Tibial artery (tissue), 4 donors: ENCODE measurements at regions not wholly inside any gene's neighbourhood (a gene's known extent, or its start where the extent isn't known, plus 50 kb on each side); places are given as distances from the start of the nearest gene placed in this dataset.

Experiments used
- DNase-seq, 2 donors: peaks; one replicate each; pipeline ENCODE4 v3.0.0-alpha.2; 2019
- H3K27ac ChIP-seq, 2 donors: fragments of 200-600 bp; sonication (generic) in 1 of 2; 1 replicate in 1 of 2; 2 replicates in 1 of 2; pipeline ENCODE4 v1.5.1; 2018 to 2019; ENCODE audit warnings: mild to moderate bottlenecking in 1 of 2
- H3K27me3 ChIP-seq, 2 donors: fragments of 200-600 bp; sonication (generic) in 1 of 2; one replicate each; pipeline versions ENCODE4 v1.5.1 to v1.6.0; 2016 to 2019
- H3K36me3 ChIP-seq, 3 donors: fragments of 200-600 bp; sonication (generic) in 2 of 3; one replicate each; pipeline ENCODE4 v1.5.1; 2016 to 2019; ENCODE audit warnings: mild to moderate bottlenecking in 2 of 3
- H3K4me1 ChIP-seq, 4 donors: fragments of 200-600 bp; sonication (generic) in 2 of 4; 1 replicate in 3 of 4; 2 replicates in 1 of 4; pipeline ENCODE4 v1.5.1; 2016 to 2019
- H3K4me3 ChIP-seq, 2 donors: fragments of 200-600 bp; sonication (generic) in 1 of 2; 1 replicate in 1 of 2; 2 replicates in 1 of 2; pipeline ENCODE4 v1.5.1; 2018 to 2019; ENCODE audit warnings: mild to moderate bottlenecking in 2 of 2
- H3K9me3 ChIP-seq, 3 donors: fragments of 200-600 bp; sonication (generic) in 1 of 3; one replicate each; pipeline ENCODE4 v1.5.1; 2016 to 2019
- intact Hi-C: fragments of 100-400 bp; cut with DNase I; formaldehyde crosslinking; loops from one replicate; pipeline ENCODE4 v1.15.0; 2023; ENCODE audit warnings: low total_unique reads
- TF ChIP-seq, protein P1 (sequence below), 2 experiments: fragments of 200-600 bp in 1 of 2; fragments of 450-650 bp in 1 of 2; IDR thresholded peaks; one replicate each; pipeline ENCODE4 v1.5.1; 2017 to 2019; ENCODE audit warnings: antibody characterized with exemption in 2 of 2, mild to moderate bottlenecking in 1 of 2, moderate library complexity in 1 of 2

DNA sequence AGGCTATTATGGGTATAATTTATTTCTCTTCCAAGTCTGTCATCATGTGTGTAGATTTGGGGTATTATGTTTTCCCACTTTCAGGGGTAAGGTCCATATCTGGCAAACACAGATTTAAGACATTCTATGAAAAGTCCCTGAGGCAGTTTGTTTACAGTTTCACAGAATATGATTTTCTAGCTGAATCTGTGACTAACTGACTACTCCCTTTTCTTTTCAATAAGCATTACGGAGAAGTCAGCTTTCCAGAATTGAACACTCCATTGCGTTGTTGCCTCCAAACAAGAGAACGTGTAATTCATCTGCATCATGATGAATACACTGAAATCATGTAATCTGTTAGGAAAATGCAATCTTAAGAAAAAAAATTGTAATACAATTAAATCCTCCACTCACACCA, 226.7 kb upstream of the SFRP2 start:
- Histone ChIP-seq H3K9me3 (no peaks in the 10 kb centered on the region), H3K4me1 (peaks cover 0 to 6% (median 0%) of the 10 kb centered on the region in 4 donors), H3K27ac (no peak overlapping the region), H3K36me3 (no peaks in the 10 kb centered on the region), H3K27me3 (no peaks in the 10 kb centered on the region), H3K4me3 (no peak overlapping the region)
- intact Hi-C loops, result no loop called here
- TF ChIP-seq, protein P1, sequence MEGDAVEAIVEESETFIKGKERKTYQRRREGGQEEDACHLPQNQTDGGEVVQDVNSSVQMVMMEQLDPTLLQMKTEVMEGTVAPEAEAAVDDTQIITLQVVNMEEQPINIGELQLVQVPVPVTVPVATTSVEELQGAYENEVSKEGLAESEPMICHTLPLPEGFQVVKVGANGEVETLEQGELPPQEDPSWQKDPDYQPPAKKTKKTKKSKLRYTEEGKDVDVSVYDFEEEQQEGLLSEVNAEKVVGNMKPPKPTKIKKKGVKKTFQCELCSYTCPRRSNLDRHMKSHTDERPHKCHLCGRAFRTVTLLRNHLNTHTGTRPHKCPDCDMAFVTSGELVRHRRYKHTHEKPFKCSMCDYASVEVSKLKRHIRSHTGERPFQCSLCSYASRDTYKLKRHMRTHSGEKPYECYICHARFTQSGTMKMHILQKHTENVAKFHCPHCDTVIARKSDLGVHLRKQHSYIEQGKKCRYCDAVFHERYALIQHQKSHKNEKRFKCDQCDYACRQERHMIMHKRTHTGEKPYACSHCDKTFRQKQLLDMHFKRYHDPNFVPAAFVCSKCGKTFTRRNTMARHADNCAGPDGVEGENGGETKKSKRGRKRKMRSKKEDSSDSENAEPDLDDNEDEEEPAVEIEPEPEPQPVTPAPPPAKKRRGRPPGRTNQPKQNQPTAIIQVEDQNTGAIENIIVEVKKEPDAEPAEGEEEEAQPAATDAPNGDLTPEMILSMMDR (IDR thresholded peaks at IDR 0.05), result no peak
- DNase-seq, result no peak

DNA sequence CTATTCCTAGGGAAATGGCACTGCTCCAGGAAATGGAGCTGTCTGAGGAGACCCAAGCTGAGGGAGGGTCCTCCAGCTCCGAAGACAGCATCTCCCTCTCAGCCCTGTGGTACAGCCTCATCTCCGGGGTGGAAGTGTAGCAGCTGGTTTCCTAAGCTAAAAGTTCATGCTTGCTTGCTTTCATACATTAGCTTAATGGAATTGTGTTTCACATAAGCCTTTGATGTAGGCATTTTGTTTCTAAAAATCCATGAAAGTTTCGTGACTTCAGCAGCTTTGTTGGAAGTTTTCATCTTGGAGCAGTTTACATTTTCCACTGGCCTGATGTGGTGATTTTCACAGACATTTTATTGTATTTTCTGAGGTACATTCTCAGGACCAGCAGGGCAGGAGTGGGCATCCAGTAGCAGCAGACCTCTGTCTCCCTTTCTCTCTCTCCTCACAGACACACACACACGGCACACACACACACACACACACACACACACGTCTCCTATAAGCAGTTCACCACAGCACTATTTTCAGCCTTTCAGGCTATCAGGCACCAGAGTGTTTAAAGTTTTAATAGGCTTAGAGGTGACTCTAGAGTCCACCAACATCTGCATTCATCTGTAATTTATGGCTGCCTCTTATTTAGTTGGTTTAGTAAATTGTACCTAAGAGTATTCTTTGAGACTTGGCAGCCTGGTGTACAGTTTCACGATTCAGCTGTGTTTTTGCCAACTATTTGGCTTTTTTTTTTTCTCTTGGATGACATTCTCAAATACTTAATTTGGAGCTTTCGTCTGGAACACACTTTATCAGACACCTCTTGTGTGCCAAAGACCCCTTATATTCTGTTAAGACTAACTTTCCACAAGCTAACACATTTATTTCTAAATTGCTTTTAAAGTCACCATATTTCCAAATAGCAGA, 225.8 kb upstream of the SFRP2 start:
- Histone ChIP-seq H3K4me1 (peaks cover 0 to 6% (median 0%) of the 10 kb centered on the region in 4 donors), H3K27ac (no peak overlapping the region), H3K9me3 (no peaks in the 10 kb centered on the region), H3K27me3 (no peaks in the 10 kb centered on the region), H3K36me3 (no peaks in the 10 kb centered on the region), H3K4me3 (no peak overlapping the region)
- TF ChIP-seq, protein P1 (IDR thresholded peaks at IDR 0.05), result no peak
- no peak for DNase-seq
- intact Hi-C loops, result no loop called here

DNA sequence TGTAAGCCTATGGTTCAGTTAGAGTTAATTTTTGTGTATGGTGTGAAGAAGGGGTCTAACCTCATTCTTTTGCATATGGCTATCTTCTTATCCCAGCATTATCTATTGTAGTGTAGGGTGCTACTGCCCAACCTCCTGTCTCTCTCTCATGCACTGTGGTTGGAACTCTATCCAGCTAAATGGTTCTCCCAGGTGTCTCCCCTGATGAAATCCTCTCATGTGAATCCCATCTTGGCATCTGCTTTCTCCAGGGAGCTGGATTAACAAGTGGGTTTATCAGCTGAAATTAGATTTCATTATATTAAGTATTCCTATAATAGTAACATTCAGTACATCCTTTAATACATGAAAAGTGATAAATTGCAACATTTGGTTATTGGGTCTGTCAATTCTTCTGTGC, 224.7 kb upstream of the SFRP2 start:
- Histone ChIP-seq H3K4me3 (no peak overlapping the region), H3K4me1 (peaks cover 0 to 6% (median 0%) of the 10 kb centered on the region in 4 donors), H3K9me3 (no peaks in the 10 kb centered on the region), H3K27me3 (no peaks in the 10 kb centered on the region), H3K36me3 (no peaks in the 10 kb centered on the region), H3K27ac (no peak overlapping the region)
- TF ChIP-seq, protein P1 (IDR thresholded peaks at IDR 0.05), result no peak
- no peak for DNase-seq
- intact Hi-C loops, result no loop called here

DNA sequence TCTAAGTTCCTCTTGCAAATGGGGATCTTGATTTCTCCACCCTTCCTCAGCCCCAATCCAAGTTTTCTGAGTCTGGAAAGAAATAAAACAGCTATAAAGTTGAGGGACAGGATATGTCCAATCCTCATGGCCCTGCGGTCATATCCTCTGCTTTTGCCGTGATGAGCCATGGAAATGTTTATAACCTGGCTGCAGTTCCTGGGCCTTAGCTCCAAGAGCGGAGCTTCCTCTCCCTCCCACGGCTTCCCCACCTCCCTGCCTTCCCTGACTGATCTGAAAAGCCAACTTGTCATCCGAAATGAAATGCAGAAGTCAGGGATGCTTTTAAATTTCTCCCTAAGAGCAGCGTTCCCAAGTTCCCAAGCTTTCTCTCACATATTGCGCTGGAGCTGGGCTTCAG, 221.5 kb upstream of the SFRP2 start:
- Histone ChIP-seq H3K4me3 (no peak overlapping the region), H3K27ac (peak overlapping the region in 1 of 2 donors; percentile 40), H3K36me3 (no peaks in the 10 kb centered on the region), H3K27me3 (no peaks in the 10 kb centered on the region), H3K9me3 (no peaks in the 10 kb centered on the region), H3K4me1 (peaks cover 0 to 5% (median under 1%) of the 10 kb centered on the region in 4 donors)
- peak in 1 of 2 donors; percentile 49 for DNase-seq
- TF ChIP-seq, protein P1 (IDR thresholded peaks at IDR 0.05), result no peak
- intact Hi-C loops, result no loop called here

DNA sequence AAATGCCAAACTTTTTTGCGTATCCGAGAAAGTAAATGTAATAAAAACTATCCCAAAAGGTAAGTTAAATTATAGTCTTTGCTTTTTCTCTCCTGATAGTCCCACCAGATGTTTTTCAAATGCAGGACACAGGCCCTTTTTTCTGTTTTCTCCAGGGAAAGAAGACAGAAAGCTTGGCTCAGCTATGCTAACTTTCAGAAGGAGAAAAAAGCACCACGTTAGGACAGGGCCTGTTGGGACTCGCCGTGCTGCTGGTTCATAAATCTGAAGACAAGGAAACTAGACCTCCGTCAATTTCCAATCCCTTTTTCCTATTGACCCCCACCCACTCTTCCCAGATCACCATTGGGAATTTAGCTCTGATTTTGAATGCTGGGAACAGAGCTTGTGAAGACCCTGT, 220.9 kb upstream of the SFRP2 start:
- Histone ChIP-seq H3K36me3 (no peaks in the 10 kb centered on the region), H3K4me3 (no peak overlapping the region), H3K27me3 (no peaks in the 10 kb centered on the region), H3K27ac (peak overlapping the region in 1 of 2 donors; percentile 40), H3K4me1 (peaks cover 0 to 5% (median 0%) of the 10 kb centered on the region in 4 donors), H3K9me3 (no peaks in the 10 kb centered on the region)
- DNase-seq, result no peak
- intact Hi-C loops, result no loop called here
- TF ChIP-seq, protein P1 (IDR thresholded peaks at IDR 0.05), result no peak
